GM03348 (cell line): ENCODE measurements at regions not wholly inside any gene's neighbourhood (a gene's known extent, or its start where the extent isn't known, plus 50 kb on each side); places are given as distances from the start of the nearest gene placed in this dataset.
A peak's percentile ranks its signal among the peaks of the same experiment; 100 is the strongest.

ENCODE experiments used
- DNase-seq: peaks from one replicate; pipeline ENCODE4 v3.0.0; 2012; ENCODE audit warnings: low spot score

DNA sequence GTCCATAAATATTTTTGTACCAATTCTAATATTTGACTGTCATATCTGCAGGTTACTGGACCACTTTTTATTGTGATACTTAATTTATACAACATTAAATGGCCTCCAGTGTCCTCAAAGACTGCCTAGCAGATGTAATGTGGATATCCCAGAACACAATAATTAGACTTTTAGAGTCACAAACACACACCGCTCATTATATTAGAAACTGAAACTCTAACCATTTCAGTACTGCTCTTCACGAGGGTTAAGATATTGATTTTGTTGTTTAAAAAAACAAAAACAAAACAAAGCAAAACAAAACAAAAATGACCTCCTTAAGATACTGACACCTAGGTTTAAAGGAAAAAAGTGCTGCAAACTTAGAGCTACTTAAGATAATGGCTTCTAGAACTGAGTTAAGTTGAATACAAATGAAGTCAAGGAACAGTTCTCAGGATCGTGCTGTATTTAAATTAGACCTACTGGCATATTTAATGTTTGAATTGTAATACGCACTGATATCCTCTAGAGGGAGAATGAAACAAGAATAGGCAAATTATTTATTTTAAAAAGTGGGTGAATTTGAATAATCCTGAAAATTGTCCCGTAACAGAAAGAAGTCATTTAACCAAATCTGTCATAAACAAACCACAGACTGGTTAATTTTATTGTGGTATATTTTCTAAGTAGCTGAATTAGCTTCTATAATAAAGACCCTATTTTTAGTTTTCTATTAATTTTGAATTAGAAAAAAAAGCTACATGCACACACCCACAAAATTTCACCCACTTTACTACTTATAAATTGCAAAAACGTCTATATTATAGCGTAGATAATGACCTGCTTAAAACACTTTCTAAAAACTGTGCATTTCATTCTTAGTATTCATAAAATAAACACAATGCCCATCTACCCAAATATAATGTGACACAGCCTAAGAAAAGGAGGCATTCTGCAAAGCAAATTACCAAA lies 395.2 kb upstream of the DCN start:
- DNase-seq = peak; percentile 42

DNA sequence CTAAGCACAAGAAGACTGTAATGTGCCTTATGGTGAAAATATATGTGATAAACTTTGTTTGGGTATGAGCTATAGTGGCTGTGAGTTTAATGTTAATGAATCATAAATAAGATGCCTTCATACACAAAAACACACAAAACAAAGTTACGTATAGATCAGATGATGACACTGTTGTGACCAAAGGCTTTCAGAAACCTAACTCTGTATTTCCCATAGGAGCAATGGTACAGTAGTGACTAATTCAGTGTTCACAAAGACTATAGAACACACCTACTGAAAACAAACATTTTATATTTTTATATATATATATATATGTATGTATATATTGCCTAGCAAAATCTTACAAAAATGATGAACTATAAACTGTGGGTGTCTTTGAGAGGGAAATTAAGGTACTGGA lies 393.8 kb upstream of the DCN start:
- DNase-seq = no peak

DNA sequence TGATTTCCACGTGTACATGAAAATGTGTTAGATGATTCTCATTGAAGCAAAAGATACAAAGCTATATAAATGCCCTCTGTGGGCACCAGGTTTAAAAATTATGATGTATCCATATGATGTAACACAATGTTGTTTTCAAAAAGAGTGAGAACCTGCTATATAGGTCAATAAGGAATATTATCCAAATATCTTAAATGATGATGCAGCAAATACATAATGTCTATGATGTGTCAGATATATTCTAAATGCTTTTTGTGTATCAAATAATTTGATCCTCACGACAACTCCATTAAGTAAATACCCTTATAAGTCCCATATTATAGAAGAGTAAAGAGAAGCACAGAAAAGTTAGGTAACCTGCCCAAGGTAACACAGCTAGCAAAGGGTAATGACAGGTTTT lies 393.0 kb upstream of the DCN start:
- DNase-seq = no peak

DNA sequence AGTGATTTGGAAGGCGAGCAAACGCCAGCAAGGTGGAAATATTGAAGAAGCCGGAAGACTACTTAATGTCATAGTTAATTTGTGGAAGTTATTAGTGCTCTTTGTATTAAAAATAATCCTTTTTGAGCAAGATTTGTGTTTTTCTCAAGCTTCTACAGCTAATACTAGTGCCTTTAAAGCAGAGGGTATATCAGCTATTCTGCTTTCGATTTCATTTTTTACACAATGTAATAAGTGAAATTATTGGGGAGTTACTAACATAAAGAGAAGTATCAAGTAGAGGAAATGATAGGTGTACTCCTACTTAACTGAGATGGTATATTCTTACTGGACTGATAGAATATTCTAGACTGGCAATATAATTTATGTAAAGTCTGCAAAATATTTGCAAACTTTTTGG lies 392.4 kb upstream of the DCN start:
- no peak for DNase-seq

DNA sequence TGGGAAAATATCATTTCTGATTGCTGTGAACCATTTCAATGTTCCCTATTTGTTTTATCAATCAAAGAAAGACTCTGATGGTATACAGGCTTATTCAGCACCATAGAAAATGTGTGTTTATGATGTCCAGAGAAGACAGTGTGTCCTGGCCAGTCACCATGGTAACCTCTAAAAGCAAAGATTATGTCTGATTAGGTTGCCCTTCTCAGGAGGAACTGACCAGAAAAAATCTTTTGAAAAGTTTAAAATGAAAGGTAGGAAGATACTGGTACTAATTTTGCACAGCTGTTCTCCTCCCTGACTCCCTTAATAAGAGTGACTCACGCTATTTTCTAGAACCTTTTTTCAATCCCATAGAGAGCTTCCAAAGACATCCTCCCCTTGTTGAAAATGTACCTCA lies 391.8 kb upstream of the DCN start:
- DNase-seq = no peak

DNA sequence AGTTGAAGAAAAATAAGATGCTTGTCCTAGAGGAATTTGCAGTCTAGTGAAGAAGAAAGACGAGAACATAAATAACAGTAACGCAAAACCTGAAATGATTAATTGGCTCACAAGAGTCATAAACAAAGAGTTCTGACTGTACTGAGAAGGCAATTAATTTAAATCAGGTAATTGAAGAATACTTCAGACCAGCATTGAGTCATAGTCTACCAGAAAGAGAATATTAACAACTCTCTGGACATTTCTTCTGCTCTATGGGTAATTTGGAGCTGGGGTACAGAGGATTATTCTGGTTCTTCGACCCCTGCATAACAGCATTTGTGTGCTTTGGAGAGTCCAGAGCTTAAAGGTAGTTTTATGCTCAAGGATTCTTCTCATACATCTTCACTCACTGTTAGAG lies 390.3 kb upstream of the DCN start:
- no peak for DNase-seq

DNA sequence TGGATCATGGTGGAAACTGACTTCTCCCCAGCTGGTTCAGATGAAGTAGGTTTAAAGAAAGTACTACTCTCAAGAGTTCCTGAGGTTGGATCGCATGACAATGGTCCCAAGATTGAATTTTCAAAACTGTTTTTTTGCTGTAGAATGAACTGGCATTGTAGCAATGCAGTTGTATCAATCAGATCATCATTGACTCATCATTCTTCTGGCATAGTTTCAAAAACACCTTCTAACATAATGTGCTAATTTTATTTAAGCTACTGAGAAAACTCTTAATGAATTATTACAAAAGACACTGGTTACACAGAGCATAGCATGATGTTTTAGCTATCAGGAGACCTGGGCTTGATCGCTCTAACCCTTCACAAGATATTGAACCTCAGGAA lies 384.5 kb upstream of the DCN start:
- no peak for DNase-seq

DNA sequence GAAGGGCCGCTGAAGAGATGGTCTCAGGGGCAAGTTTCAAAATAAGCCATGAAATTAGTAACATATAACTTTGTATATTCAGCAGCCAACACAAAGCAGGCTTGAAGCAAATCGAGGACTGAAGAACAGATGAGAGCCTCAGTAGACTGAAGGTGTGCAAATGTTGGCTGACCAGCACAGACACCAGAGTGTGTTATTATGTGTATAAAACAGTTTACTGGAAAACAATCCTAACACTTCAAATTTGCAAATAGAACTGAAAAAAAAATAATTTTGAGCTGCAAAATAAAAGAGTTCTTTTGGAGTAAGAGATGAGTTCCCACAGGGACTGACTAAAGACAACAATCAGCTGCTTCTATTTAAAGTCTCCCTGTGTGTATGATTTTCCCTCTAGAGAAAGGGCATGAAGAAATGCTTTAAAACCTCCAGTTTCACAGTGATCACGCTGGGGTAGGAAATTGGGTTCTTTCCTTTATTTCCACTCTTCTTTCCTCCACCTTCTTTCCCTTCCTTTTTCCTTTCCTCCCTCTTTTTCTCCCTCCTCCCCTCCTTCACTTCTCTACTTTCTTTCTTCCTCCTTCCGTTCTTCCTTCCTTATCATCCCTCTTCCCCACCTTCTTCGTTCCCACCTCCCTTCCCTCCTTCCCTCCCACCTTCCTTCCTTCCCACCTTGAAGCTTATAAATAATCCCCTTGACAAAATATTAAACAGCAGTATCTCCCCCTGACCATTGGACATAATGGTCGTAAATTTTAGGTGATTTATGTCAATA lies 383.9 kb upstream of the DCN start:
- no peak for DNase-seq

DNA sequence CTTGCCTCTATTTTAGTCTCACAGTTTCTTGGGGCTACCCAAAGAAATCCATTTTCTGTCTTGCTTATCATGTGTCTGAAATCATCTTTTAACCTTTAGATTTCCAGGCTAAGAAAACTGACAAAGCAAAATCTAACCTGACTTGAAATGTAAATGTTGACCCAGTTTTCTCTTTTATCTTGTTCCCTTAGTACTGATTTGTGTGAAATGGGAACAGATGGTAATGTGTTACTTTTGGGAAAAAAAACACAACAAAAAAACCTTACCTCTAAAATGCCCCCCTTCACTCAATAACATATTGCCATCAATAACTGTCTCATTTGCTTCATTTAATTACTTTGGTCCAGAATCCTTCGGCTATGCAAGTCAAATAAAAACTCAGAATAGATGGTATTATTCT lies 383.2 kb upstream of the DCN start:
- no peak for DNase-seq

DNA sequence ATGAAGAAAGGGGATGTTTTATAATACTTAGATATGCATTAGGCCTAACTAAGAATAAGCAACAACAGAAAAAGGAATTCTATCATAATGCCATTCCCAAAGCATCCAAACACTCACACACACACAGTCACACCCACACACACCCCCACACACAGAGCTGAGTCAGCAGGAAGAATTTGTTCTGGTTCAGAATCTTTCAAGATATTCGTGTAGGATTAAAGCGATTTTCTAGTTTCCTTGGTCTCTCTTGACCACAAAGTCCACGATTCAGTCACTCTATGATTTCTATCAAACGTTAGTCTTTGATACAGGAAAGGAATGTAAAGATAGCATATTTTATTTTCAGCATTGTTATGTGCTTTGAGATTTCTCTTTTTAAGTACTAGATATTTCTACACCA lies 382.6 kb upstream of the DCN start:
- no peak for DNase-seq

DNA sequence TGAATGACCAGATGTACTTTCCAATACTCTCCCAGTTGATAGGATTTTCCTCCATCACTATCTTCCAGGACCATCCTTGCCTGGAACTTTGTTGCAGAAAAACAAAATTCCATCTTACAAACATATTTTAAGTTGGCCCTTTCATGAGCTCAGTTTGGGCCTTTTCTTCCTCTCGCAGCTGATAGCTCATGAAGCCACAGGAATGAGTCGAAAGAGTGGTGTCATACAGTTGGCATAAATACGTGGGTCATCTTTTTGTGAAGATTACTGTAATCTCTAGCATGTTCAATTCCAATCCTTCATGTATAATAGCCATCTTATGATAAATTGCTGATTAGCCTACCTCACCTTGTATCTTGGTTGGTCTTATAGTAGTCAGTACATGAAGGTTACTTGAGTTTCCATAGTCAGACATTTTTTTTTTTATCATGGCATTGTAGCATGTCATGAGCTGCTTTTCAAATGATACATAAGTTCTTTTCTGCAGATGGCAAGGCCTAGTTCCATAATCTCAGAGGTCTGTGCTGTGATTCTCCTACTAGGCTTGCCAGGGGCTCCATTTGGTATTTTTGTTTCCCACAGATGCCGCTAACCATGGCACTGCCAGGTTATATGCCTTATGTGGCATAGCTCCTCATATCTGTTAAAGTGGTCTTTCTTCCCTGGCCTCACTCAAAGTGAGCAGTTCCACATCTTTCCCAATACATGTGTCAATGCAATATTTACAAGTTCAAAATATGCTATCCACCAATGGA lies 380.6 kb upstream of the DCN start:
- no peak for DNase-seq

DNA sequence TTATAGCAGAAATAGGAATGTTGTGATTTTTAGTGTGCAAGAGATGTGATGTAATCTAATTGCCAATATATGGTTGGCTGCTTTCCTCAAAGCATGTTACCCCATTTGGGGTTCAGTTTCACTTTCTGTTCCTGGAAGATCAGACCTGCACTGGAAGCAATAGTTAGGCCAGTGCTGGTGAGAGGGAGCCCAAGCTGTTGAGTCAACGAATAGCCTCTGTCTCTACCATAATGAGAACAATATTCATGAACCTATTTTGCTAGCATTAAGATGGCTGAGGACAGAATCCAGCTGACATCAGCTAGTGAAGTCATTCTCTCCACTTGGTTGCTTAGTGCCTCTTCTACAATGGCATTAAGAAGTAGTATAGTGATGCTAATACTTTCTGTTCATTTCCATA lies 379.9 kb upstream of the DCN start:
- no peak for DNase-seq

DNA sequence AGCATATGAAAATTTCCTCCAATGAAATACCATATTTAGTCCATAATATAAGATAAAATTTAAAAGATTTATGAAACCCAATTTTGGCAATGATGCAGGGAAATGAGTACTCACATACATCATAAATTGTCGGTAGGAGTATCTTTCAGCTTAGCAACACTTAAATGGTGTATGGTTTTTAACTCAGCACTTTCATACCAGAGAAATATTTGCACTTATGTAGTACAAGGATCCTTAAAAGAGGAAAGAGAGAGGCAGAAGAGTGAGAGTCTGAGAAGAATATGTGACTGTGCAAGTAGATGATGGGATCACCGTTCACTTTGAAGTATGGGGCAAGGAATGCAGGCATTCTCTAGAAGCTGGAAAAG lies 379.3 kb upstream of the DCN start:
- DNase-seq = no peak

DNA sequence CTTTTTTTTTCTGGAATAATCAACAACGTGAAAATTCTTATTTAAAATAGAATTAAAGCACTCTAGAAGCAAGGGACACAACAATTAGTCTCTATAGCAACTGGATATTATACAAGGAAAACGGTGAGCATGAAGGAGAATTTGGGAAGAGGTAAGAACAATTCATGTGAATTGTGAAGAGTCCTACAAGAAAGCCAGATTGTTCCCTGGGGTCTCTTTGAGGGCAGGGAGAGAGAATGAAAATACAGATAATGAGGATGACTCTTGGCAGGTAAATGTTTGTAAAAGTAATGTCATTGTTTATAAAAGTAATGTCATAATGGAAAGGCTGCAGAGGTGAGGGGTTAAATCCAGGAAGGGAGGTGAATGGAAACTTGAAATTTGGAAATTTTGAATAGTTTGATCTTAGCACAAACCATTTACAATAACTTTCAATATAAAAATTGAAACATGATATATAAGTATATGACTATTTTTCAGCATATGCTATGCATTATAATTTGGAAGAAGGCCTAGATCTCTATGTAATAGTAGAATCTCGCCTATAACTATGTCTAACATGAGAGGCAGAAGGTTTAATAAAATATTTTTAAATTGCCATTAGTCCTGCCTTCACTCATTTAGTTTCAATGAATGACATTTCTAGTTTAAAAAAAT lies 378.8 kb upstream of the DCN start:
- DNase-seq = no peak

DNA sequence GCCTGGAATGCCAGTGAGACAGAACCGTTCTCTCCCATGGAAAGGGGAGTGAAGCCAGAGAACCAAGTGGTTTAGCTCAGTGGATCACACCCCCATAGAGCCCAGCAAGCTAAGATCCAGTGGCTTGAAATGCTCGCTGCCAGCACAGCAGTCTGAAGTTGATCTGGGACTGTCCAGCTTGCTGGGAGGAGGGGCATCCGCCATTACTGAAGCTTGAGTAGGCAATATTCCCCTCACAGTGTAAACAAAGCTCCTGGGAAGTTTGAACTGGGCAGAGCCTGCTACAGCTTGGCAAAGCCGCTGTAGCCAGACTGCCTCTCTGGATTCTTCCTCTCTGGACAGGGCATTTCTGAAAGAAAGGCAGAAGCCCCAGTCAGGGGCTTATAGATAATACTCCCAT lies 374.3 kb upstream of the DCN start:
- no peak for DNase-seq

DNA sequence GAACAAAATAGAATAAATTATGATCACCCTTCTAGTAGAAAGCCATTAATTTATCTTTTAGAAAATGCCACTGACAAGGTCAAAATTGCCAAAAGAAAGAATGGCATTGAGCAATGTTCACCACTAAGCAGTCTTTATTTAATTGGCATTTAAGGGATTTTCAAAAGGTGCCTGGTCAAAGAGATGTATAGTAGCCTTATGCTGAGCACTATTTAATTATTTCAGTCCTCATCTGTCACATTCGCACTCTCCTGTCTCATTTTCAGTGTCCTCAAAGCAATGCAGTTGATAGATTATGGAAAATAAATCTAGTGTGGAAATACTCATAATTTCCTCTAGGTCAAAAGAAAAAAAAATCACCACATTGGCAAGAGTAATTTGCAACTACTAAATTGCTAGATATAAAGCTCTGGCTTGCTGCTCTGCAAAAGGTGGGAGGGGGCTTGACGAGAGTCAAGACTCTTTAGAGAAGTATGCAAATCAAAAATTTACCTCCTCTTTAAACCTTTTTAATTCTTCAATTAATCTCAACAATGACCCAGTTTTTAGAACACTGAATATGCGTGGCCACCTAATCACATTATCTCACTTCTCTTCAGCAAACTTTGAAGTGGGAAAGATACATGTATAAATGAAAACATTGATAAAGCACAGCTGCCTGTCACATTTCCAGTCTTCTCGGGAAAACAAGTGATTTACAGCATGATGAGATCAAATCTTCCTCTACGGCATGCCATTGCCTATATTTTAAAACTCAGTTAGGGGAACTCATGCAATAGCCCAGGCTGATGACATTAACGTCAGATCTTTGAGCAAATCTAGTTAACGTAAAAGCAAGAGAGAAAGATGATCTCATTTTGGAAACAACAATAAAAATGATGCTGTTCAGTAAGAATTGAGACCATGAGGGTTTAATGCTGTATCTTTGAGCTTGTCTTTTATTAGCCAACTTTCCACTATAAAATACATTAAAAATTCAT lies 373.1 kb upstream of the DCN start:
- DNase-seq = no peak

DNA sequence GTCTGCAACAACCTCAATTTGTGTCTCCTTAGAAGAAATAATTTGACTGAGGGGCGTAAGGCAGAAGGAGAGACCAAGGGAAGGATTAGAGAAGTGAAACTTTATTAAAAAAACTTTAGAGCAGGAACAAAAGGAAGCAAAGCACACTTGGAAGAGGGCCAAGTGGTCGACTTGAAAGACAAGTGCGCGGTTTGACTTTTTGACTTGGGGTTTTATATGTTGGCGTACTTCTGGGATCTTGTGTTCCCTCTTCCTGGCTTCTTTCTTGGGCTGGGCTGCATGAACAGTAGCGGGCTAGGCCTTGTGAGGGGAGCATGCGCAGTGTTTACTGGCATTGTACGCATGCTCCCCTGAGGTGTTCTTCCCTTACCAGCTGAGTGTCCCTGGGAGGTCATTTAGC lies 369.3 kb upstream of the DCN start:
- no peak for DNase-seq

DNA sequence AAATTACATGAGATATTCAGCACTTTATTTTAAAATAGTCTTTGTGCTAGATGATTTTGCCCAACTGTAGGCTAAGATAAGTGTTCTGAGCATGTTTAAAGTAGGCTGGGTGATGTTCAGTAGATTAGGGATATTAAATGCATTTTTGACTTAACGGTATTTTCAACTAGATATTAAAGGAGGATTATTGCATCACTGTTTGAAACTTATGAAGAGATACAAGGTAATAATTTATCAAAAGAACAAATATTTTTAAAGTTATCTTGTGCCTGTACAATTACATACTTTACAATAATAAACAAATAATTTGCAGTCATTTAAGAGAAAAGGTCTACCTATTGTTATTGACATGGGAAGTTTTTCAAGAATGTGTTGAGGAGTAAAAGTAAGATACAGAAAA lies 368.6 kb upstream of the DCN start:
- DNase-seq = no peak

DNA sequence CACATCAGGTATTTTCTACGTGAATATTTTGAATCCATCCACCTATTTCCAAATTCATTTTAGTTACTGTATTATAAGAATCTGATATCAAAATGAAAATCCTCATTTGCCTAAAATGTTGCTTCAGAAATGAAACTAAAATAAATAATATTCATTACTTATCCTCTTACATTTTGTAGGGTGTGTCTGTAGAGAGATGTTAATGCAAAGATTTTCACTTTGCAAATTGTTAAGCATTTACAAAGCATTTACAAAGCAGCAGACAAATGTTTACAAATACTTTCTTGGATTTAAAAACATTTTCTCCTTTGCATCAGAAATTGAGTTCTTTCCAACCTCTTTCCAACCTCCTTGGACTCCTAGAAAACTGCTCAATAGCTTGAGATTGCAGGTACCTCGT lies 360.0 kb upstream of the DCN start:
- DNase-seq = no peak

DNA sequence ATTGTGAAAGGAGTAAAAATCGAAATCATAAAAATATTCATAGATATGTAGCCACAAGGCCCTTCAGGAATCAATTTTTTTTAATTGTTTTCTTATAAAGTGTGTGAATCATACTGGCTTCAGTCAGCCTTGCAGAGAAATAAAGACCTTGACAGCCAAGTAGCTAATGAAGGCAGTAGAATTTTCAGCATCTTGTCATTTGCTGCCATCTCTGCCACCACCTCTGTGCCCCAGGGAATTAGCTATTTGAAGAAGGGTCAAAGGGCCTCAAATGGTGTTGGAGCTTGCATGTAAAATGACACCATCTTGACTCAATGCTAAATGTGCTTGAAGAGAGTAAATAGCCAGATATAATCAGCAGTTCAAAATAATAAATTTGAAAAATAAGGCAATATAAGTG lies 359.4 kb upstream of the DCN start:
- no peak for DNase-seq

DNA sequence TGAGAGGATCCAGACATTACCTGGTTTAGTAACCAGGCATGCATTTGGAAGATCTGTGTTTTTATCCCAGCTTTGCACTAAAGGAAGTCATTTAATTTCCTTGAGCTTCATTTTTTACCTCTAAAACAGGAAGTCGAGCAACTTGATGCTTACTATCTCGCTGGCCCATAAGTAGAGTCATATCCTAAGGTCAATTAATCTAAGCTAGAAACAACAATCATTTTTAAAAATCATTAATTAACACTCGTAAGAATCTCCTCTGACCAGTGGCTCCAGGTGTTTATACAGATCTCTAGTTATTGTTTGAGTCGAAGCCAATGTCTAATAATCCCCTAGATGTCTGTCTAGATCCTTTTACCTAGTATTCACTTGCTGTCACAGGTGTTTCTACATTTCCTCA lies 355.8 kb upstream of the DCN start:
- DNase-seq = no peak
